CD14-positive monocyte (primary cell): ENCODE measurements at regions not wholly inside any gene's neighbourhood (a gene's known extent, or its start where the extent isn't known, plus 50 kb on each side); places are given as distances from the start of the nearest gene placed in this dataset.

ENCODE experiments used
- DNase-seq, 3 donors: peaks; one replicate each; pipeline ENCODE4 v3.0.0-alpha.2; 2011 to 2022
- H2AFZ ChIP-seq: 2 replicates; pipeline ENCODE4 v1.6.0; 2012; ENCODE audit warnings: mild to moderate bottlenecking, low read depth, low read length, inconsistent platforms; ENCODE audit not compliant: insufficient read depth, poor library complexity, severe bottlenecking
- H3K27ac ChIP-seq, 2 donors: 1 replicate in 1 of 2; 2 replicates in 1 of 2; pipeline ENCODE4 v1.5.1; 2012 to 2013; ENCODE audit warnings: low read length in 2 of 2, control low read depth in 1 of 2, inconsistent platforms in 1 of 2, low read depth in 1 of 2, mild to moderate bottlenecking in 1 of 2
- H3K27me3 ChIP-seq, 2 donors: one replicate each; pipeline versions ENCODE4 v1.6.0 to v1.6.1; 2011 to 2013; ENCODE audit warnings: low read length in 2 of 2; ENCODE audit not compliant: control insufficient read depth in 2 of 2, insufficient read depth in 2 of 2
- H3K36me3 ChIP-seq, 2 donors: replicated peaks in 1 of 2; 1 replicate in 1 of 2; 2 replicates in 1 of 2; pipeline versions ENCODE4 v1.5.1 to v1.6.1; 2012 to 2013; ENCODE audit warnings: low read length in 2 of 2, control low read depth in 1 of 2, inconsistent platforms in 1 of 2, mild to moderate bottlenecking in 1 of 2; ENCODE audit not compliant: insufficient read depth in 2 of 2, control insufficient read depth in 1 of 2
- H3K4me1 ChIP-seq, 2 donors: 1 replicate in 1 of 2; 2 replicates in 1 of 2; pipeline versions ENCODE4 v1.5.1 to v1.6.1; 2012 to 2013; ENCODE audit warnings: low read length in 2 of 2, control low read depth in 1 of 2, inconsistent platforms in 1 of 2, mild to moderate bottlenecking in 1 of 2, moderate library complexity in 1 of 2; ENCODE audit not compliant: insufficient read depth in 2 of 2, control insufficient read depth in 1 of 2
- H3K4me2 ChIP-seq: replicated peaks from 2 replicates; pipeline ENCODE3; 2012; ENCODE audit warnings: low read length, moderate library complexity, mild to moderate bottlenecking; ENCODE audit not compliant: poor library complexity, severe bottlenecking; ENCODE audit errors: extremely low read depth
- H3K4me3 ChIP-seq, 3 experiments: fragments of 200-600 bp in 1 of 3; sonication (generic) in 1 of 3; replicated peaks in 1 of 3; 1 replicate in 2 of 3; 2 replicates in 1 of 3; pipeline ENCODE4 v1.5.1; 2011 to 2013; ENCODE audit warnings: low read length in 3 of 3, mild to moderate bottlenecking in 3 of 3, control low read depth in 2 of 3, low read depth in 2 of 3, inconsistent platforms in 1 of 3, moderate library complexity in 1 of 3
- H3K79me2 ChIP-seq: 2 replicates; pipeline ENCODE4 v1.6.0; 2012; ENCODE audit warnings: mild to moderate bottlenecking, control low read depth, inconsistent platforms, low read length, moderate library complexity; ENCODE audit not compliant: insufficient read depth
- H3K9ac ChIP-seq: 2 replicates; pipeline ENCODE4 v1.6.0; 2017; ENCODE audit warnings: low read length, mild to moderate bottlenecking; ENCODE audit not compliant: insufficient read depth, poor library complexity, severe bottlenecking
- H3K9me3 ChIP-seq, 2 donors: replicated peaks in 1 of 2; 1 replicate in 1 of 2; 2 replicates in 1 of 2; pipeline versions ENCODE4 v1.5.1 to v1.6.1; 2012 to 2013; ENCODE audit warnings: low read length in 2 of 2, control low read depth in 1 of 2; ENCODE audit not compliant: control insufficient read depth in 1 of 2, insufficient read depth in 1 of 2
- H4K20me1 ChIP-seq: 2 replicates; pipeline ENCODE4 v1.6.0; 2012; ENCODE audit warnings: mild to moderate bottlenecking, low read length, control low read depth, moderate library complexity; ENCODE audit not compliant: insufficient read depth
- H3K27ac Mint-ChIP-seq, 7 donors: one replicate each; pipeline ENCODE4 v1.8.0; 2020; ENCODE audit warnings: mild to moderate bottlenecking in 7 of 7, mixed read lengths in 7 of 7, moderate library complexity in 6 of 7, inconsistent platforms in 2 of 7
- H3K27me3 Mint-ChIP-seq, 3 donors: one replicate each; pipeline ENCODE4 v1.8.0; 2021 to 2022; ENCODE audit warnings: low read depth in 3 of 3, mild to moderate bottlenecking in 3 of 3, mixed read lengths in 3 of 3, moderate library complexity in 3 of 3, inconsistent platforms in 1 of 3
- H3K36me3 Mint-ChIP-seq, 2 donors: one replicate each; pipeline ENCODE4 v1.8.0; 2020; ENCODE audit warnings: mixed read lengths in 2 of 2, inconsistent platforms in 1 of 2, mild to moderate bottlenecking in 1 of 2
- H3K4me1 Mint-ChIP-seq: one replicate; pipeline ENCODE4 v1.8.0; 2020; ENCODE audit warnings: mild to moderate bottlenecking, mixed read lengths
- H3K4me3 Mint-ChIP-seq, 2 donors: one replicate each; pipeline ENCODE4 v1.8.0; 2020; ENCODE audit warnings: mild to moderate bottlenecking in 2 of 2, mixed read lengths in 2 of 2, moderate library complexity in 1 of 2
- H3K9me3 Mint-ChIP-seq, 7 donors: one replicate each; pipeline ENCODE4 v1.8.0; 2020 to 2022; ENCODE audit warnings: mixed read lengths in 7 of 7, mild to moderate bottlenecking in 6 of 7, moderate library complexity in 6 of 7, inconsistent platforms in 2 of 7
- CTCF ChIP-seq: fragments of 200-600 bp; IDR thresholded peaks from one replicate; pipeline ENCODE4 v1.8.0; 2022; ENCODE audit warnings: antibody characterized with exemption, mild to moderate bottlenecking
- WGBS: methylation state at CpG from one replicate; pipeline ENCODE4 v1.1.5; 2013; ENCODE audit warnings: missing lambda C conversion rate; ENCODE audit not compliant: insufficient coverage; 5-methylcytosine and 5-hydroxymethylcytosine counted together
- intact Hi-C, 2 donors: fragments of 100-400 bp; cut with micrococcal nuclease; formaldehyde crosslinking; loops; one replicate each; pipeline versions ENCODE4 v1.15.0 to v1.15.1; 2023

GRCh38 chr7:69088185-69088584, 510.1 kb upstream of the AUTS2 start:
- H3K4me3 ChIP-seq: no peak overlapping the region
- no peak overlapping the region for H2AFZ ChIP-seq
- Mint-ChIP-seq H3K4me3 (no peak overlapping the region), H3K27ac (no peak overlapping the region), H3K36me3 (no peaks in the 10 kb centered on the region), H3K27me3 (peaks cover 0 to 2% (median 0%) of the 10 kb centered on the region in 3 donors), H3K4me1 (no peaks in the 10 kb centered on the region), H3K9me3 (peaks cover 2 to 19% (median 8%) of the 10 kb centered on the region in 7 donors)
- no peaks in the 10 kb centered on the region for H3K36me3 ChIP-seq
- H3K27me3 ChIP-seq: no peaks in the 10 kb centered on the region
- H3K9ac ChIP-seq: no peak overlapping the region
- intact Hi-C loops: no loop called here
- no peak overlapping the region for H3K4me2 ChIP-seq
- no peaks in the 10 kb centered on the region for H3K79me2 ChIP-seq
- H3K4me1 ChIP-seq: no peaks in the 10 kb centered on the region
- peaks cover 4 to 25% of the 10 kb centered on the region in 2 donors for H3K9me3 ChIP-seq
- no peak for DNase-seq
- H3K27ac ChIP-seq: no peak overlapping the region
- no peaks in the 10 kb centered on the region for H4K20me1 ChIP-seq
- no peak for TF ChIP-seq CTCF

- intact Hi-C loops: no loop called here
- H3K36me3 Mint-ChIP-seq: no peaks in the 10 kb centered on the region
- no peaks in the 10 kb centered on the region for H4K20me1 ChIP-seq
- H3K36me3 ChIP-seq: no peaks in the 10 kb centered on the region
- no peak overlapping the region for H3K4me3 ChIP-seq
- no peak overlapping the region for H2AFZ ChIP-seq
- no peak overlapping the region for H3K4me3 Mint-ChIP-seq
- H3K9me3 Mint-ChIP-seq: peaks cover 9 to 26% (median 12%) of the 10 kb centered on the region in 7 donors
- no peaks in the 10 kb centered on the region for H3K27me3 ChIP-seq
- no peak overlapping the region for H3K27ac ChIP-seq
- H3K9ac ChIP-seq: no peak overlapping the region
- no peak for DNase-seq
- no peaks in the 10 kb centered on the region for H3K4me1 Mint-ChIP-seq
- no peaks in the 10 kb centered on the region for H3K79me2 ChIP-seq
- TF ChIP-seq CTCF: no peak
- H3K27me3 Mint-ChIP-seq: peaks cover 0 to 2% (median 0%) of the 10 kb centered on the region in 3 donors
- no peak overlapping the region for H3K4me2 ChIP-seq
- H3K27ac Mint-ChIP-seq: no peak overlapping the region
- no peaks in the 10 kb centered on the region for H3K4me1 ChIP-seq
- H3K9me3 ChIP-seq: peaks cover 17 to 25% of the 10 kb centered on the region in 2 donors
- 74% methylated on average over 4 of the region's 4 CpGs for WGBS
These were observed 507.3 kb upstream of the AUTS2 start for GRCh38 chr7:69090936-69091335.
